Neural progenitor cell (in vitro differentiated cells): ENCODE measurements at regions not wholly inside any gene's neighbourhood (a gene's known extent, or its start where the extent isn't known, plus 50 kb on each side); places are given as distances from the start of the nearest gene placed in this dataset.
A peak's percentile ranks its signal among the peaks of the same experiment; 100 is the strongest.

Experiments used
- DNase-seq: peaks from one replicate; pipeline ENCODE4 v3.0.0-alpha.2; 2016; ENCODE audit warnings: low spot score
- H2AFZ ChIP-seq: fragments of 200-600 bp; sonication (generic); replicated peaks from 2 replicates; pipeline ENCODE4 v1.6.1; 2016; ENCODE audit warnings: antibody characterized with exemption
- H3F3A ChIP-seq: fragments of 200-600 bp; sonication (generic); 2 replicates; pipeline ENCODE4 v1.6.1; 2016; ENCODE audit warnings: antibody characterized with exemption, low read depth
- H3K27ac ChIP-seq: fragments of 200-600 bp; sonication (generic); 2 replicates; pipeline ENCODE4 v1.5.1; 2016; ENCODE audit warnings: mild to moderate bottlenecking
- H3K27me3 ChIP-seq: fragments of 200-600 bp; sonication (generic); 2 replicates; pipeline ENCODE4 v1.6.1; 2016; ENCODE audit warnings: mild to moderate bottlenecking, moderate library complexity
- H3K36me3 ChIP-seq: fragments of 200-600 bp; sonication (generic); 2 replicates; pipeline ENCODE4 v1.5.1; 2016
- H3K4me1 ChIP-seq: fragments of 200-600 bp; sonication (generic); 2 replicates; pipeline ENCODE4 v1.6.1; 2016; ENCODE audit warnings: mixed run types
- H3K4me2 ChIP-seq: fragments of 200-600 bp; sonication (generic); 2 replicates; pipeline ENCODE4 v1.6.1; 2016
- H3K4me3 ChIP-seq: fragments of 200-600 bp; sonication (generic); 2 replicates; pipeline ENCODE4 v1.5.1; 2016
- H3K79me2 ChIP-seq: fragments of 200-600 bp; sonication (generic); 2 replicates; pipeline ENCODE4 v1.6.1; 2016; ENCODE audit warnings: low read depth
- H3K9ac ChIP-seq: fragments of 200-600 bp; sonication (generic); 2 replicates; pipeline ENCODE4 v1.6.1; 2016
- H3K9me3 ChIP-seq: fragments of 200-600 bp; sonication (generic); 2 replicates; pipeline ENCODE4 v1.5.1; 2016; ENCODE audit warnings: low read depth
- H4K20me1 ChIP-seq: fragments of 200-600 bp; sonication (generic); 2 replicates; pipeline ENCODE4 v1.6.1; 2016; ENCODE audit warnings: low read depth
- H3K27ac Mint-ChIP-seq: 3 replicates; pipeline ENCODE4 v1.8.0; 2021; ENCODE audit warnings: mixed read lengths
- H3K27me3 Mint-ChIP-seq: 2 replicates; pipeline ENCODE4 v1.8.0; 2022; ENCODE audit warnings: low read depth, mild to moderate bottlenecking, inconsistent platforms, moderate library complexity, mixed read lengths; ENCODE audit not compliant: insufficient read depth
- H3K36me3 Mint-ChIP-seq: 3 replicates; pipeline ENCODE4 v1.8.0; 2021; ENCODE audit warnings: mixed read lengths
- H3K4me1 Mint-ChIP-seq: 3 replicates; pipeline ENCODE4 v1.8.0; 2021; ENCODE audit warnings: mixed read lengths
- H3K4me3 Mint-ChIP-seq: 3 replicates; pipeline ENCODE4 v1.8.0; 2021; ENCODE audit warnings: mild to moderate bottlenecking, moderate library complexity, mixed read lengths
- H3K9me3 Mint-ChIP-seq: 3 replicates; pipeline ENCODE4 v1.8.0; 2020; ENCODE audit warnings: mixed read lengths
- CTCF ChIP-seq: fragments of 200-600 bp; sonication (generic); IDR thresholded peaks from 2 replicates; pipeline ENCODE4 v1.5.1; 2017; ENCODE audit warnings: antibody characterized with exemption, mild to moderate bottlenecking
- EZH2 ChIP-seq: fragments of 200-600 bp; sonication (generic); IDR thresholded peaks from 2 replicates; pipeline ENCODE4 v1.6.1; 2017; ENCODE audit warnings: antibody characterized with exemption, mild to moderate bottlenecking, moderate library complexity
- EZH2phosphoT487 ChIP-seq: fragments of 200-600 bp; sonication (generic); IDR thresholded peaks from 2 replicates; pipeline ENCODE4 v1.6.1; 2017; ENCODE audit warnings: antibody characterized with exemption

DNA sequence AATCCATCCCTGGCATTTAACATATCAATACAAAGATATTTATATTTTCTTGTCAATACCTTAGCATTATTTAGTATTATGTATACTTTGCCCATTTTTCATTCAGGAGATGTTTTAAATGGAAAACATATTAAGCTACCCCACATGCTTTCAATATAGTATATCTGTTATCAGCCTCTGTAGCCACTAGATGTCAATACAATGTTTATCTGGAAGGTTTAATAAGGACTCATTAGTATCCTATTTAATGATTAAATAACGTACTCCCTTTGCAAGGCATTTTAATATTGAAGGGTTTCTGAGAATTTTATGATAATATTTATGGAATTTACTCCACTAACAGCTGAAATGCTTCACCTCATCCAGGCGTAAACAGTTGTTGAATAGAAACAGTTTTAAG lies 329.5 kb upstream of the ADGRL2 start:
- Histone ChIP-seq H3K9ac (no peak overlapping the region), H3K27ac (no peak overlapping the region), H3K9me3 (no peaks in the 10 kb centered on the region), H3K4me3 (no peak overlapping the region), H3K79me2 (no peaks in the 10 kb centered on the region), H2AFZ (no peak overlapping the region), H3K27me3 (no peaks in the 10 kb centered on the region), H3K4me1 (peaks cover 43% of the 10 kb centered on the region), H3K4me2 (no peak overlapping the region), H3K36me3 (no peaks in the 10 kb centered on the region), H3F3A (peaks cover 20% of the 10 kb centered on the region), H4K20me1 (no peaks in the 10 kb centered on the region)
- DNase-seq: no peak
- Mint-ChIP-seq H3K9me3 (peaks cover 3% of the 10 kb centered on the region), H3K36me3 (peaks cover 2% of the 10 kb centered on the region), H3K27me3 (no peaks in the 10 kb centered on the region), H3K27ac (peak overlapping the region; percentile 72), H3K4me1 (peaks cover 30% of the 10 kb centered on the region), H3K4me3 (no peak overlapping the region)
- no peak for TF ChIP-seq EZH2
- no peak for TF ChIP-seq EZH2phosphoT487
- no peak for TF ChIP-seq CTCF

DNA sequence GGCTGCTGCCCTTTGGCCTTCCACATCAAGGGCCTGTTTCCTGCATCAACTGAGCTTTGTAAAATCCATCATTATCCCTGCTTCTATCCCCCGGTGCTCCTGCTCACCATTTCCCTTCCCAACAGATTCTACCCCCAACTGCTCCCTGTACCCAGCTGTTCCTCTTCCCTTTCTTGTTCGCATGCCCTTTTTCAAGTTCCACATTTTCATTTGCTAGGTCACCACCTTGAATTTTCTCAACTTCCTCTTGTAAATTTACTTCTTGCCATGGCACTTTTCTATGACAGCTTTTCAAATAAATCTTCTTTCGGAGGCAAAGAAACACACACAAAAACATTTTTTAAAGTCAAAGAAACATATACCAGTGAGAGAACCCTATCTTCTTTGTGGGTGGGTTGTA lies 330.5 kb upstream of the ADGRL2 start:
- TF ChIP-seq EZH2phosphoT487 (no peak), CTCF (no peak), EZH2 (no peak)
- no peak overlapping the region for H3K27ac ChIP-seq
- H3K36me3 Mint-ChIP-seq: peaks cover 2% of the 10 kb centered on the region
- H2AFZ ChIP-seq: no peak overlapping the region
- H3K4me1 Mint-ChIP-seq: peaks cover 40% of the 10 kb centered on the region
- no peak for DNase-seq
- H3K4me3 Mint-ChIP-seq: no peak overlapping the region
- H4K20me1 ChIP-seq: no peaks in the 10 kb centered on the region
- no peaks in the 10 kb centered on the region for H3K9me3 ChIP-seq
- no peaks in the 10 kb centered on the region for H3K36me3 ChIP-seq
- peaks cover 45% of the 10 kb centered on the region for H3K4me1 ChIP-seq
- H3K9ac ChIP-seq: no peak overlapping the region
- no peak overlapping the region for H3K4me2 ChIP-seq
- no peak overlapping the region for H3K27ac Mint-ChIP-seq
- H3K27me3 Mint-ChIP-seq: no peaks in the 10 kb centered on the region
- peaks cover 3% of the 10 kb centered on the region for H3K9me3 Mint-ChIP-seq
- no peak overlapping the region for H3K4me3 ChIP-seq
- H3K79me2 ChIP-seq: no peaks in the 10 kb centered on the region
- no peaks in the 10 kb centered on the region for H3K27me3 ChIP-seq
- H3F3A ChIP-seq: peaks cover 20% of the 10 kb centered on the region

GRCh38 chr1:81467383-81467782 lies 333.4 kb upstream of the ADGRL2 start:
- Mint-ChIP-seq H3K4me1 (peaks cover 59% of the 10 kb centered on the region), H3K9me3 (no peaks in the 10 kb centered on the region), H3K27ac (peak overlapping the region; percentile 90), H3K36me3 (no peaks in the 10 kb centered on the region), H3K27me3 (no peaks in the 10 kb centered on the region), H3K4me3 (peak overlapping the region; percentile 58)
- Histone ChIP-seq H3K27me3 (no peaks in the 10 kb centered on the region), H3K36me3 (no peaks in the 10 kb centered on the region), H3K4me3 (peak overlapping the region; percentile 3), H3K4me1 (peaks cover 65% of the 10 kb centered on the region), H3K9ac (no peak overlapping the region), H3K9me3 (no peaks in the 10 kb centered on the region), H4K20me1 (no peaks in the 10 kb centered on the region), H3K27ac (peak overlapping the region; percentile 55), H3F3A (peaks cover 26% of the 10 kb centered on the region), H2AFZ (no peak overlapping the region), H3K79me2 (no peaks in the 10 kb centered on the region), H3K4me2 (peak overlapping the region; percentile 50)
- DNase-seq: peak; percentile 51
- TF ChIP-seq EZH2 (no peak), CTCF (no peak), EZH2phosphoT487 (no peak)
